NCI-H345 treated with DMSO at 0.1 percent for 48 hours (cell line): ENCODE measurements at regions not wholly inside any gene's neighbourhood (a gene's known extent, or its start where the extent isn't known, plus 50 kb on each side); places are given as distances from the start of the nearest gene placed in this dataset.

Source experiments
- DNase-seq: peaks from one replicate; lab custom pipeline; 2025; ENCODE audit not compliant: unreplicated experiment; lab: John Stamatoyannopoulos, UW

DNA sequence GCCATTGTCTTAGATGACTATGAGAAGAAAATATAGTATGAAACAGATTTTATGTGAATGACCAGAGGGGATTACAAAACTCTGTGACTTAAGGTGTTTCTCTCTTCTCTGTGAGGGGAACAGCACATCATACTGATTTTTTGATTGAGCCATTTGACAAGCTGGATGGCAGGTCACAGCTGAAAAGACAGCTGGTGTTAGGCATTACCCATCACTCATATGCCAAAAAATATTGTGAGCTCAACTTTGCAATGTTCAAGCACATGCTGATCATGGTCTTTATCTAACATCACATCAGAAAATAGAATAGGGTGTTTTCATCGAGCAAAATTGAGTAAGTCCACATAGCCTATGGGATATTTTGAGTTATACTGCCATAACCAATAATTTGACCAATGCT is 86.7 kb upstream of the TECRL start:
- no peak for DNase-seq

DNA sequence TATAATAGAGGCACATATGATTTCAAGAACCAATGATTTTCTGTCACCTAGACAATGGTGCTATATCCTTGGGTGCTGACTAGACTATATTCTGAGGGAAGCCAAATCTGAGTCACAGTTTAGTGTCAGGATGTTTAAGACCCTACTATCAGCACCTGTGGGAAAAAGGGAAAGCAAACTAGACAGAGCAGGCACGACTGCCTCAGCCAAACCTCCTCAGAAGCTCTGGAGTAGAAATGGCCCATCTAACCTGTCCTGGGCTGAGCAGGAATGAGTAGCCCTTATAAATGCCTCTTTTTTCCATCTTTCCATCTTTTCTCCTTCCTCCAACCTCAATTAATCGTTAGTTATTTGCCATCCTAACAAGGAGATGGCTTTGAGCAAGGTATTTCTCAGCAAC is 80.4 kb upstream of the TECRL start:
- no peak for DNase-seq

DNA sequence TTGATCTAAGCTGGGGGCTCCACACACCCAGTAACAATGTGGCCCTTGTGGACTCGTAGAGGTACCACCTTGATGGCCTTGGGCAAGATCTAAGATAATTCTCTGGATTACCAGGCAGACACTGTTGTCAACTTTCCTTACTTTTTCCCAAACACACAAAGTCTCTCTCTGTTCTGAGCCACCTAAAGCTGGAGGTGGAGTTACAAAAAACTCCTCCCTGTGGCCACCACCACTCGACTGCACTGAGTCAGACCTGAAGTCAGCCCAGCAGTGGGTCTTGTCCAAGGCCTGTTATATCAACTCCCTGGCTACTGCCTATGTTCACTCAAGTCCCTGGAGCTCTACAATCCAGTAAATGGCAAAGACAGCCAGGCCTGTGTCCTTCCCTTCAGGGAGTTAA is 70.1 kb upstream of the TECRL start:
- no peak for DNase-seq

DNA sequence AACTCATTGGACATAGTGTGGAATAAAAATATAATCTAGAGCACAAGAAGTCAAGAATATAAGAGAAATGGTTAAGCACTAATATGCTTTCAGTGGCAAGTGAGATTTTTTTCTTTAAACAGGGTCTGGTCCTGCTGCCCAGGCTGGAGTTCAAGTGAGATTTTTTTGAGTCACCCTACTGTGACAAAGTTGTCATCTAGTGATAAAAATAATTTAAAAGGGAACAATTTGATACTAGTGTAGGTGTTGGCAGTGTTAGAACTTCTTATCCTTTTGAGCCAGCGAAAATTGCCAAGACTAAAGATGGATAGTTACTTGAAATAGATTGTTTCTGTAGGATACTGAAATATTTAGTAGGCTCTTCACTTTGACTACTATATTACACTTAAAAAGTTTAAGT is 67.9 kb upstream of the TECRL start:
- DNase-seq: no peak

DNA sequence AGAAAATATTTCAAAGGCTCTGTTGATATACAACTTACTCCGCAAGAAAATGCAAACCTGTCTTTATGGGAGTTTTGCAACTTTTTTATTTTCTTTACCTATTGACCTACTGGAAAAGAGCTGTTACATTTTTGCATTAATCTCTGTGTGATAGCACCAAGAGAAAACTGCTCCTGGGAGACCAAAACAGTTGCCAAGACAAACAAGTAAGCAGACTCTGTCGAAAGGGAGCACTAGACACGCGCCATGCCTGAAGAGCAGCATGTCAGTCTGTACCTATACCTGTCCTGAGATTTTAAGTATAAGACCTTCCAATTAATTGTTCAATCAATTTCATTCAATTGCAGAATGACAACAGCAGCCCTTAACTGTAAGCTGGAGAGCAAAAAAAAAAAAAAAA is 56.0 kb upstream of the TECRL start:
- DNase-seq: no peak

DNA sequence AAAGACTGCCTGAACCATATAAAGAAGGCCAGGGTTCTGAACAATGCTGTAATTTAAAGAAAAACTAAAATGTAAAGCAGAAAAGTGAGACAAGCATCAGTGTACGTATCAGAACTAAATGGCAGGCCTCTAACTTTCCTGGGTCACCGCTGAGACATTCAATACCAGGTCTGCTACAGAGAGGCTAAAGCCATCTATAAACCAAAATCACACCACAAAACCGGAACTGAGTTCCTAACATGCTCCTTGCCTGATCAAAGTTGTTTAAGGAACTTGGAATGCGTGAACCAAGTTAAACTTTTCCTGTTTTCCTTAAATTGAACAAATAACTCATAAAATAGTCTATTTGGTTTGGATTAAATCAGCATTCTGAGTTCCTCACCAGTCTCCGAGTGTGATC is 55.3 kb upstream of the TECRL start:
- no peak for DNase-seq
